ENCODE measurements at regions not wholly inside any gene's neighbourhood (a gene's known extent, or its start where the extent isn't known, plus 50 kb on each side); places are given as distances from the start of the nearest gene placed in this dataset.

DNA sequence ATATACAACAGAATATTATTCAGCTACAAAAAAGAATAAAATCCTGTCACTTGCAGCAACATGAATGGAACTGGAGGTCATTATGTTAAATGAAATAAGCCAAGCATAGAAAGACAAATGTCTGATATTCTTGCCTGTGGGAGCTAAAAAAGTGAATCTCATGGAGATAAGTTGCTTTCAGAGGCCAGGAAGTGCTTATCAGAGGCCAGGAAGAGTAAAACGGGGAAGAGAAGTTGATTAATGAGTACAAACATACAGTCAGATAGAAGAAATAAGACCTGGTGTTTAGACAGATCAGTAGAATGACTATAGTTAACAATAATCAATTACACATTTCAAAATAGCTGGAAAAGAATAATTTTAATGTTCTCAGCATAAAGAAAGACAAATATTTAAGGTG is 54.4 kb upstream of the CPHXL start:
- no peaks in the 10 kb centered on the region for H3K36me3 Mint-ChIP-seq (ENCODE audit: low read depth, unreplicated experiment)
- Histone ChIP-seq H3K4me3 (ENCODE audit: insufficient read depth, low read depth, low read length) (no peak overlapping the region), H3K4me1 (ENCODE audit: insufficient read depth, low read length) (no peaks in the 10 kb centered on the region), H4K20me1 (ENCODE audit: insufficient read depth, low read length) (no peaks in the 10 kb centered on the region), H3K4me2 (ENCODE audit: low read length) (no peak overlapping the region), H3K79me2 (ENCODE audit: insufficient read depth, low read length) (no peaks in the 10 kb centered on the region), H3K9ac (ENCODE audit: low read length) (no peak overlapping the region), H3K27me3 (ENCODE audit: insufficient read depth, low read length) (peaks cover 2% of the 10 kb centered on the region), H3K27ac (ENCODE audit: low read depth, low read length) (no peak overlapping the region), H3K36me3 (ENCODE audit: insufficient read depth, low read length) (no peaks in the 10 kb centered on the region), H3K9me3 (ENCODE audit: insufficient read depth, low read depth, low read length) (no peaks in the 10 kb centered on the region), H2AFZ (ENCODE audit: low read depth, low read length) (no peak overlapping the region)
- DNase-seq (ENCODE audit: low read depth) (no peak), FAIRE-seq (no peak)
- no peak overlapping the region for H3K27ac Mint-ChIP-seq (ENCODE audit: unreplicated experiment)
- H3K9me3 Mint-ChIP-seq (ENCODE audit: unreplicated experiment) = peaks cover 5% of the 10 kb centered on the region
- no peak overlapping the region for H3K4me3 Mint-ChIP-seq (ENCODE audit: unreplicated experiment)
- H3K4me1 Mint-ChIP-seq (ENCODE audit: low read depth, unreplicated experiment) = no peaks in the 10 kb centered on the region
- no peaks in the 10 kb centered on the region for H3K27me3 Mint-ChIP-seq (ENCODE audit: low read depth, unreplicated experiment)
- no peak for TF ChIP-seq EZH2 (IDR thresholded peaks at IDR 0.05; ENCODE audit: insufficient read depth, low read length)
- TF ChIP-seq, protein P1, sequence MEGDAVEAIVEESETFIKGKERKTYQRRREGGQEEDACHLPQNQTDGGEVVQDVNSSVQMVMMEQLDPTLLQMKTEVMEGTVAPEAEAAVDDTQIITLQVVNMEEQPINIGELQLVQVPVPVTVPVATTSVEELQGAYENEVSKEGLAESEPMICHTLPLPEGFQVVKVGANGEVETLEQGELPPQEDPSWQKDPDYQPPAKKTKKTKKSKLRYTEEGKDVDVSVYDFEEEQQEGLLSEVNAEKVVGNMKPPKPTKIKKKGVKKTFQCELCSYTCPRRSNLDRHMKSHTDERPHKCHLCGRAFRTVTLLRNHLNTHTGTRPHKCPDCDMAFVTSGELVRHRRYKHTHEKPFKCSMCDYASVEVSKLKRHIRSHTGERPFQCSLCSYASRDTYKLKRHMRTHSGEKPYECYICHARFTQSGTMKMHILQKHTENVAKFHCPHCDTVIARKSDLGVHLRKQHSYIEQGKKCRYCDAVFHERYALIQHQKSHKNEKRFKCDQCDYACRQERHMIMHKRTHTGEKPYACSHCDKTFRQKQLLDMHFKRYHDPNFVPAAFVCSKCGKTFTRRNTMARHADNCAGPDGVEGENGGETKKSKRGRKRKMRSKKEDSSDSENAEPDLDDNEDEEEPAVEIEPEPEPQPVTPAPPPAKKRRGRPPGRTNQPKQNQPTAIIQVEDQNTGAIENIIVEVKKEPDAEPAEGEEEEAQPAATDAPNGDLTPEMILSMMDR (IDR thresholded peaks at IDR 0.05; ENCODE audit: insufficient read depth, low read depth, low read length) = no peak

DNA sequence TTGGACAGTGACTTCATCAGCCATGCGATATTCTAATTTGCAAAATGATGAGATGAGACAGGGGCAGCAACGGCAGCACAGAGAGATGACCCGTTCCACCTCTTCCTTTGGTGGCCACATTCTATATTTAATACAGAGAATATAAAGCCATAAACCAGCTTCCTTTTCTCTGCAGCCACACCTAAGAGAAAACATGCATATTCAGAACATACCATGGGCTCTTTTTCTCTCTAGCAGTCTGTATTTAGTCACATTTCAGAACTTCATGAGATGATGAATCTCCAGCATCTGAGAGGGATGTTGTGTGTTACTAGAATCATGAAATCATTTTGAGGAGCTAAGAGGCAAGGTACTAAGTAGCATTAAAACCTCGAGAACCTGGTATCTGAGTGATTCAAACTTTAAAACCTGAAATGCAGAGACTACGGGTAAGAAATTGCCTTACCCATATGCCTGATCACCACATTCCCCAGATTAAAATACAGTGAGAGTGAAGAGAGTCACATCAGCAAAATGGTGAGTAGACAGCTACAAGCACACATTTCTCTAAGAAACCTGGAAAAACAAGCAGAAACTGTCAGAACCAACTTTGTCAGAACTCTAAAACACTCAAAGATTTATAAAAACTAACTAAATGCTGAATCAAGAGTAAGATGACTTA is 55.5 kb upstream of the CPHXL start:
- Mint-ChIP-seq H3K27ac (ENCODE audit: unreplicated experiment) (no peak overlapping the region), H3K4me3 (ENCODE audit: unreplicated experiment) (no peak overlapping the region), H3K9me3 (ENCODE audit: unreplicated experiment) (peaks cover 5% of the 10 kb centered on the region), H3K4me1 (ENCODE audit: low read depth, unreplicated experiment) (no peaks in the 10 kb centered on the region), H3K36me3 (ENCODE audit: low read depth, unreplicated experiment) (no peaks in the 10 kb centered on the region), H3K27me3 (ENCODE audit: low read depth, unreplicated experiment) (no peaks in the 10 kb centered on the region)
- no peak overlapping the region for H3K4me3 ChIP-seq (ENCODE audit: insufficient read depth, low read depth, low read length)
- H3K27me3 ChIP-seq (ENCODE audit: insufficient read depth, low read length) = peaks cover 2% of the 10 kb centered on the region
- H4K20me1 ChIP-seq (ENCODE audit: insufficient read depth, low read length) = no peaks in the 10 kb centered on the region
- no peak overlapping the region for H3K4me2 ChIP-seq (ENCODE audit: low read length)
- DNase-seq (ENCODE audit: low read depth) (no peak), FAIRE-seq (no peak)
- no peaks in the 10 kb centered on the region for H3K36me3 ChIP-seq (ENCODE audit: insufficient read depth, low read length)
- no peak for TF ChIP-seq EZH2 (IDR thresholded peaks at IDR 0.05; ENCODE audit: insufficient read depth, low read length)
- TF ChIP-seq, protein P1 (IDR thresholded peaks at IDR 0.05; ENCODE audit: insufficient read depth, low read depth, low read length) = no peak
- H2AFZ ChIP-seq (ENCODE audit: low read depth, low read length) = no peak overlapping the region
- H3K27ac ChIP-seq (ENCODE audit: low read depth, low read length) = no peak overlapping the region
- H3K9ac ChIP-seq (ENCODE audit: low read length) = no peak overlapping the region
- H3K4me1 ChIP-seq (ENCODE audit: insufficient read depth, low read length) = no peaks in the 10 kb centered on the region
- H3K79me2 ChIP-seq (ENCODE audit: insufficient read depth, low read length) = no peaks in the 10 kb centered on the region
- H3K9me3 ChIP-seq (ENCODE audit: insufficient read depth, low read depth, low read length) = no peaks in the 10 kb centered on the region

DNA sequence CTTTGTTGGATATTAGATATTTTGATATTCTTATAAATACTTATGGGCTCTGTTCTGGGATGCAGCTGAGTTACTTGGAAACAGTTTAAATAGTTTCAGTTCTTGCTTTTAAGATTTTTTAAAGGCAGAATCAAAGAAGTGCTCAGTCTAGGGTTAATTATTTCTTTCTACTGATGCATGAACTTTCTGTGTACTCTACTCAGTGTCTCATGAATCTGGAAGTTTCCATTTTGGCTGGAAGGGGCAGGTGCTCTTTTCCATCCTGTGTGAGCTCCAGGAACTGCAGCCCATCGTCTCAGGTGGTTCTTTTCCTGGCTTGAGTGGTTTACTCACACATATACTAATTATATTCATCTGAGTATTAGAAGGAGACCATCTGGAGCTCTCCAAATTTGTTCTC is 61.1 kb upstream of the CPHXL start:
- H3K27me3 ChIP-seq (ENCODE audit: insufficient read depth, low read length) = no peaks in the 10 kb centered on the region
- peaks cover 5% of the 10 kb centered on the region for H3K9me3 Mint-ChIP-seq (ENCODE audit: unreplicated experiment)
- H3K4me1 ChIP-seq (ENCODE audit: insufficient read depth, low read length) = no peaks in the 10 kb centered on the region
- H3K4me1 Mint-ChIP-seq (ENCODE audit: low read depth, unreplicated experiment) = no peaks in the 10 kb centered on the region
- H3K9ac ChIP-seq (ENCODE audit: low read length) = no peak overlapping the region
- H2AFZ ChIP-seq (ENCODE audit: low read depth, low read length) = no peak overlapping the region
- FAIRE-seq = no peak
- no peak for DNase-seq (ENCODE audit: low read depth)
- H3K27me3 Mint-ChIP-seq (ENCODE audit: low read depth, unreplicated experiment) = no peaks in the 10 kb centered on the region
- H3K27ac ChIP-seq (ENCODE audit: low read depth, low read length) = no peak overlapping the region
- no peaks in the 10 kb centered on the region for H3K9me3 ChIP-seq (ENCODE audit: insufficient read depth, low read depth, low read length)
- no peak overlapping the region for H3K4me3 Mint-ChIP-seq (ENCODE audit: unreplicated experiment)
- H3K4me2 ChIP-seq (ENCODE audit: low read length) = no peak overlapping the region
- no peaks in the 10 kb centered on the region for H3K36me3 Mint-ChIP-seq (ENCODE audit: low read depth, unreplicated experiment)
- no peak overlapping the region for H3K4me3 ChIP-seq (ENCODE audit: insufficient read depth, low read depth, low read length)
- no peaks in the 10 kb centered on the region for H3K36me3 ChIP-seq (ENCODE audit: insufficient read depth, low read length)
- H3K27ac Mint-ChIP-seq (ENCODE audit: unreplicated experiment) = no peak overlapping the region
- TF ChIP-seq EZH2 (IDR thresholded peaks at IDR 0.05; ENCODE audit: insufficient read depth, low read length) = no peak
- TF ChIP-seq, protein P1 (IDR thresholded peaks at IDR 0.05; ENCODE audit: insufficient read depth, low read depth, low read length) = no peak
- H3K79me2 ChIP-seq (ENCODE audit: insufficient read depth, low read length) = no peaks in the 10 kb centered on the region
- H4K20me1 ChIP-seq (ENCODE audit: insufficient read depth, low read length) = no peaks in the 10 kb centered on the region

All from astrocyte (in vitro differentiated cells and primary cell).